OCI-M2 (cell line): ENCODE measurements at regions not wholly inside any gene's neighbourhood (a gene's known extent, or its start where the extent isn't known, plus 50 kb on each side); places are given as distances from the start of the nearest gene placed in this dataset.

Experiments used
- DNase-seq: peaks from one replicate; lab custom pipeline; 2025; ENCODE audit not compliant: unreplicated experiment; lab: John Stamatoyannopoulos, UW

DNA sequence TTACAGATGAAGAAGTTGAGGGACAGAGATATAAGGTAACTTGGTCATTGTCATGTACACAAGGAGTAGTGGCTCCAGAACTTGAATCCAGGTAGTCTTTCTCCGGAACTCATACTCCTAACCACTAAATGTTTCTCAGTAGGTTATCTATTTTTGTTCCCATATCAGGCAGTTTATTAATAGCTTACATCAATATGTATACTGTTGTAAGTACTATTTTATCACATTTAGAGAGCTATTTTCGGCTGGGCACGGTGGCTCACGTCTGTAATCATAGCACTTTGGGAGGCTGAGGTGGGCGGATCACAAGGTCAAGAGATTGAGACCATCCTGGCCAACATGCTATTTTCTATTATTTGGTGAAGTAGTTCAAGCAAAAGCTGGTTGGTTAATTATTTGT lies 415.6 kb upstream of the FBXO33 start:
- no peak for DNase-seq

DNA sequence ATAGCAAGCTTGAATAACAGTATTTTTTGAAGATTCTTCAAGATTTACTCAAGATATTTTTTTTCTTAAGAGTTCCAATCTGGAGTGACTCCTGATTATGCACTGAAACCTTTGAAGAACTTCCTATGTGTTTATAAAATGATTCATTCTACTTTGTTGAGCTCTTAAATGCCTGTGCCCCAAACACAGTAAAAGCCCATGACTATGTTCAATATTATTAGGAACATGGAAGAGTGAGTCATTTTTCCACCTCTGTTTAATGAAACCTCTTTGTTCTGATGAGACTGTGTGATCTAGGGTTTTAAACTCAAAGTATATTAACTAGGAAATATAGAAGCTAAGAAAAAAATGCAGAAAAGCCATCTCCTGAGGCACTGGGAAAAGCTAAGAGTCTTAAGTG lies 415.0 kb upstream of the FBXO33 start:
- no peak for DNase-seq

DNA sequence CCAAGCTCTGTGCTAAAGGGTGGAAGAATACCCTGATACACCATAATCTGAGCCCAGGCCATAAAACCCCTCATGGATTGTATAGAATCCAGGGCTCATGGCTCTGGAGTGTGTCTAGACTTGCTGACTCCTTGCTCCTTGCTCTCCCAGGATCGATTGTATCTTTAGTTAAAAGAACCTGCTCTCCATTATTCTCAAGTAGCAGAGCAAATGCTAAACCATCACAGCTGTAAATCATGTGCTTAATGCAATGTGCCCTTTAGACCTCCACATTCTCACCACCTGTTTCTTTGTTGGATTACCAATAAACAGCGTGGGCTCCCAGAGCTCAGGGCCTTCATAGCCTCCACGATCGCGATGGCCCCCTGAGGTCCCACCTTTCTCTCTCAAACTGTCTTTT lies 411.6 kb upstream of the FBXO33 start:
- DNase-seq: no peak

DNA sequence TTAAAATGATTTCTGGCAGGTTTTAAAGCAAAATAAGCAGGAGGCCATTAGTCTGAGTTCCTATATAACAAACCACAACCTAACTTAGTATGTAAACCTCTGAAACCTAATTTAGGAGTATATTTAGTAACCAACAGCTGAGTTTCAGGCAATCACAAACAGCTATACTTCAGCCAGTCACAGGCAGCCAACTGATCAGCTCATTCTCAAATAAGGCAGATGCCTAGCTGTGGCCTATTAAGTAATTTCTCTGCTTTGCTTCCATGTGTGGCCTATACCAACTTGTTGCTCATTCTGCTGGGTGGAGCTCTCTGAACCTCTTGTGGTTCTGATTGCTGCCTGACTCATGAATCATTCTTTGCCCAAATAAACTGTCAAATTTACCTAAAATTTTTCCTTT lies 408.9 kb upstream of the FBXO33 start:
- no peak for DNase-seq

DNA sequence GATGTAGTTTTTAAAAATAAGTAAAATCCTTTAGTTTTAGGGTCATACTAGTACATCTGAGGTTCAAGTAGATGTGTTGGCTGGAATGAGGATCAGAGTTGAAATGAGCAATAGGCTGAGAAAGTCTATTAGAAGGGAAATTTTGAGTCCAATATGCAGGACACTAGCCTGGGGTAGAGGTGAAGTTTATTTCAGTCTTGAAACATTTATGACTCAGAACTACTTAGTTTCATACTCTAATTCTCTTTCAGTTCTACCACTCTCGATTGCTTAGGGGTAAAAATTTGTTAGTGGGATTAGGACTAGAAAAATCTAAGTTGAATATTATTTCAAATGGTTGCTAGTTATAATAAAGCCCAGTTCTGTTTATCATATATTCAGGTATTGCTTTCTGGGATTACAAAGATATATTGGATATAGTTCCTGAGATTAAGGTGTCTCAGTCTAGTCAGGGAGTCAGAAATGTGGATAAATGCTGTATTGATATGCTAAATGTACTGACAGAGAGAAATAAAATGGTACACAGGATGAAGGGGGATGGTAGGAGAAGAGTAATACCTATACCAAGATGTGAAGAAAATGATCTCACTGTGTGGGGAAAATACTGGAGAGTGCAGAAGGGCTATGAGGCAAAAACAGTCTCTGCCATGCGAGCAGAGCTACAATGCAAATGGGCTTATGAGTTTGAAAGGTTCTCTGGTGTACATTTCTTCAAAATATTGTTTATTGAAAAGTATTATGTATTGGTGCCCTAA lies 395.8 kb upstream of the FBXO33 start:
- no peak for DNase-seq

DNA sequence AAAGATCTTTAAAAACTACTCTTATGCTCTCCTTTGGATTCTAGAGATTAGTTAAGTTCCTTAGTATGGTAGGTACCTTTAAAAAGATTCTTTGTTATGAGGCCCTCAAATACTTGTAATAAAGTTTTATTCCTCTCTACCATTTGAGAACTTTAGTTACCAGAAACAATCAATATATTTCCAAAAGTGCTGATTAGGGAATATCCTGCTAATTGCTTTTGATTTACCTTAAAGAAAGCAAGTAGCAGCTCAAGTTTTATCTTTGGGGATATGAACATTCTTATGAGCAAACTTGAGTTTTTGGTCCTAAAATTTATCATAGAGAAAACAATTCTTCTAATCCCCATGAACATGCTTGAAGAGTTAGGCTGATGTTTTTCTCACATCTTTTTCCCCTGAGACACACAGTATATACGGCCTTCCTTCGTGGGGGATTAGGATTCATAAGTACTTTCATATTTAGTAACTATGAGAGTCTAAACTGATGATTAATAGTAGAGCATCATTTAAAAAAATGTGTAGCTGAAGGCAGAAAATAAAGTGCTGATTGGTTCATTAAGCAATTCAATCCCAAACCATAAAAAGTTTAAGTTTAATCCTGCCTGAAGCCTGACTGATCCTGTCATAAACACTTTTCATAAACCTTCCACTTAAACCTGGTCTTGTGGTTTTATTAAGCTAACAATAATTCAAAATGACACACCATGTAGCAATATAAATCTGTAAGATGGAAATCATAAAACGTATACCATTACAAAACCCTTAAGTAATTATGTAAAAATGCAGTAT lies 380.5 kb upstream of the FBXO33 start:
- DNase-seq: no peak

DNA sequence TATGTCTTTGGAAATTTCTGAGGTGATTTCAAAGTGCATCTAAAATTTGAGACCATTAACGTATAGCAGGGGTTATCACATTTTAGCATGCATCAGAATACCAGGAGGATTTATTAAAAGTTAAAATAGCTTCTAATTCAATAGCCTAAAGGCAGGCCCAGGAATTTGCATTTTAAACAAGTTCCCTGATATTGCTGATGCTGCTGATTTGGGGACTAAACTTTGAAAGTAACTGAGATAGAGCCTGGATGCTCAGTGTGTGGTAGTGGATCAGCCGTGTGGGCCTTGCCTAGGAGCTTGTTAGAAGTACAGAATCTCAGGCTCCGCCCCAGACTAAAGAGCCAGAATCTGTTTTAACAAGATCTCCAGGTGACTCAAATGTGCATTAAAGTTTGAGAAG lies 375.0 kb upstream of the FBXO33 start:
- no peak for DNase-seq

DNA sequence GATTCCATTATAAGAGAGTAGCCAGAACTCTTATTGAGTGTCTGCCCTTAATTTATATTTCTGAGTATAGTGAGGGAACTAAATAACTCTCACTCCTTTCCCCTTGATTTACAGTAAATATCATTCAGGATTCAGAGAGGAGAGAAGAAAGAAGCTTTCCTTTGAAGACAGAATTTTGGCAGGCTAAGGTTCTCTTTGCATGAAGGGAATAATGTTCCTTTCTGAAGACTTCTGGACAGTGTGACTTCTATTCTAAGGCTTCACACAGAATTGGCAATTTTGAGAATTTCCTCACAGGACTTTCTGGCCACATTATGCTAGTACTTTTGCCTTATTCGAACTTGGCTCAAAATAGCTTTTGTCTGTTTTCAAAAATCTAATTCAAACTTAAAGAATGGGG lies 352.2 kb upstream of the FBXO33 start:
- DNase-seq: no peak

DNA sequence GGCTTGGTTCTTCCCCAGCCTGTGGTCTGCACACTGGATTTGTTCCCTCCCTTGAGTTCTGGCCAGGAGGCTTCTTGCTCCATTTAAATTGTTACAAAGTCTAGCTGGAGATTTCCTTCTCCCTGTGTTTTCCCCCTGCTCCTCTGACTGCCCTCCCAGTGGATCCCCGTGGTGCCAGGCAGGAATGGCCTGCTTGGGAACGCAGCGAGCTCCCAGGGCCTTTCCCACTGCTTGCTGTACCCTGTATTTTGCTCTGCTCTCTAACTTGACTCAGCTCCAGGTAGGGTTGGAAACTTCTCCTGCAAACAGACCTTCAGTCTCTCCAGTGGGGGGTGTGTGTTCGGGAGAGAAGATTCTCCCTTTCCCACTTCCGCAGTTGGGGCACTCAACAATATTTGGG lies 349.2 kb upstream of the FBXO33 start:
- DNase-seq: no peak

DNA sequence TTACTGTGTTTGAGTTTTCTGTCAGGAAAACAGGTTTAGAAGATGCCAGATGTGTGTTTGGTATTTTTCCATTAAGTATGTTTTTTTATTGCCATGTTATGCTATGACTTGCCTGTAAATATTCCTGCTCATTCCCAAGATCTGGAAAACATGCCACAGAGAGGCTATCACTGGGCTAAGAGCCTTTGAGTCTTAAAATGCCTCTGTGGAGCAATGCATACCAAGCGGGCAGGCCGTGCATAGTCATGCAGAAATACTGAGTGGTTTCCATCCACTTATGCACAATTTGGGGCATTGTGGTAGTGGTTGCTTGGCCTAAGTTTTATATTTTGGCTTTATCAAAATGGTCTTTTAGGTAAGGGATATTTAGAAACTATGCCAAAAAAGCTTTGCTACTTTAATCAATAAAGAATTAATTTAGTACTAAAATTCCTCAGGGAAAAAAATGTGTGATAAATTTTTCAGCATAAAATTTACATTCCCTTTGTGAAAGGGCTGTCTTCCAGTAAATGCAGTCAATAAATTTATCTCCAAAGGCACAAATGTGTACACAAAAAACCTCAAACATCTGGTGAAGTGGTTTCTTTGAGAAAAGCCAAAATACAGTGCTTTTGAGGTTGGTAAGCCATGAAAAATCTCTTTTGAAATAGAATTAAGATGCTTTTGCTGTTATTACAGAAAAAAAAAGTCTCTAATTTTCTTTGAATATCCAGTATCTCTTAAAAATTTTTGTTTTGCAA lies 341.3 kb upstream of the FBXO33 start:
- no peak for DNase-seq

DNA sequence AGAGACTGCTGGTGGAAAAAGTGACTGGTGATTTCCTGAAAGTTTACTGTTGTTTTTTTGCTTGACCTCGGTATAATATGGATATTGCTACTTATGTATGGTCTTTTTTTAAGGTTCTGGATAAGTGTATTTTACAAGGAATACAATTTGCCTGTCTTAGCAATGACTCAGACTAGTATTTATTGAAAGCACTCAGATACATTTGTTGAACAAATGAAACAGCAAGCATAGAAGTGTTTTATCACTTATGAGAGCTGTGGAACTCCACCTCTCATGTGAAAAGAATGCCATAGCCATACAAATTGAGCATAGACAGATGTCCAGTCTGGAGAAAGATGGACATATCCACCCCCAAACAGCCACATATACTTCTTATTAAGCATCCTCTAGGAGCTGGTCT lies 340.4 kb upstream of the FBXO33 start:
- DNase-seq: no peak

DNA sequence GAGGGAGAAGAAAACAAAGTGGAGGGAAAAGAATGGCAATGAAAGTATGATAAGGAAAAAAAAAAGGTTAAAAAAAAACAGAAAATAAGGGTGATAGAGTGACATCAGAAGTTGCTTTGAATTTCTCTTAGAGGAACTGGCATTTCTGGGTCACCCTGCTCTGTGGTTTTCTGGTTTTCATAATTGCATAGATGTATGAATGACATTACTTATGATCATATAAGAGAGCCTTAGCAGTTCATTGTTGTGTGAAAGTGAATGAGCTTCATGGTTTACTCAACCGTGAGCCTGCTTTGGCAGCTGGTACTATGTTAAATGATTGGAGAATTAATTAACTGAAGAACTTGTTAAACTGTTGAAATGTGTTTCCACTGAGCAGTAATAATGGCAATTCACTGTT lies 336.4 kb upstream of the FBXO33 start:
- DNase-seq: no peak

DNA sequence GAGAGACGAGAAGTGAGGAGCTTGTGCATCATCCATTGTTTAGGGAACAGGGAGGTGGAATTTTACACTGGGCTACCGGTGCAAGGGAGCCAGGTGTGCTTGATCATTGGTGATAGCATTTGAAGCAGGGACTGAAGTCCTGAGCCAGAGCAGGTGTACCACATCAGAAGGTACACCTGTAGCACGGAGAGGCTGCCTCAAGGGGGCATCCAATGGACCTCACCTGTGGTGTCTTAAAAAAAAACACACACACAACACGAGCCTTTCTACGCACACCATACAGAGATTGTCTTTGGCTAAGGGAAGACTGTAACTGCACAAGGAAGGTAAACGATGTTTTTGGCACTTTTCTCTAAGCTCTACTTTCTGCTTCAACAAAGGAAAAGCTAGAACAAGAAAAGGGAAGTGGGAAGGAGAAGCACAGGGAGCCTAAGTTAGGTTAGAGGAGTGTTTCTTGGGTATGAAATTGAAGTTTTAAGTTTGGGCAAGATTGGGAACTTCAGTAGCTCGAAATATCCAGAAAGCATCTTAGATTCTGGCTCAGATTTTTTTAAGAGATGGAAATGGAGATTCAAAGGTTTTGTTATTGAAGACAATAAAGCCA lies 334.3 kb upstream of the FBXO33 start:
- no peak for DNase-seq

DNA sequence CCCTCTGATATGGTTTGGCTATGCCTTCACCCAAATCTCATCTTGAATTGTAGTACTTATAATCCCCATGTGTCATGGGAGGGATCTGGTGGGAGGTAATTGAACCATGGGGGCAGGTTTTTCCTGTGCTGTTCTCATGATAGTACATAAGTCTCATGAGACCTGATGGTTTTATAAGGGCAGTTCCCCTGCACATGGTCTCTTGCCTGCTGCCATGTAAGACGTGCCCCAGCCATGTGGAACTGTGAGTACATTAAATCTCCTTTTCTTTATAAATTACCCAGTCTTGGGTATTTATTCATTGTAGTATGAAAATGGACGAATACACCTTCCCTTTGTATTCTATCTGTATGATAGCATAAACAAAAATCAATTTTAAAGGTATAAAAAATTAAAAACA lies 333.4 kb upstream of the FBXO33 start:
- no peak for DNase-seq

DNA sequence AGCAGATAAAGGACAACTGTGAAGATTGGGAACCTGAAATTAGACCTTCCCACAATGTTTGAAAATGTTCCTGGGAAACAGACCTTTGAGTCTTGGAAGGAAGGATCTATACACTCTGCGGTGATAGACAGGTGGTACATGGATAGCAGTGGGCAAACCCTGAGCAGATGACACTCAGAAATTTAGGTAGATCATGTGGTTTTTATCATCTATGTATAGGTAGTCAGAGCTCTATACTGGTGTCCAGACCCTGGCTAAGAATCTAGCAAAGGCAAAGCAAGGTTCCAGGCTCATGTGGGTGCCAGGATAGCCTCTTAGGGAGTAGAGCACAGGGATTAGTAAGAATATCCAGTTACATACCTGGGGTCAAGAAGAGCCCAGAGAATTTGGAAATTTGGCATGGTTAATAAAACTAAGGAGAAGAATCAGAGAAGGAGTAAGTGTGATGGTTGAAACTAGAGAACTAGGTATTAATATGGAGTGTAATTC lies 331.2 kb upstream of the FBXO33 start:
- DNase-seq: no peak

DNA sequence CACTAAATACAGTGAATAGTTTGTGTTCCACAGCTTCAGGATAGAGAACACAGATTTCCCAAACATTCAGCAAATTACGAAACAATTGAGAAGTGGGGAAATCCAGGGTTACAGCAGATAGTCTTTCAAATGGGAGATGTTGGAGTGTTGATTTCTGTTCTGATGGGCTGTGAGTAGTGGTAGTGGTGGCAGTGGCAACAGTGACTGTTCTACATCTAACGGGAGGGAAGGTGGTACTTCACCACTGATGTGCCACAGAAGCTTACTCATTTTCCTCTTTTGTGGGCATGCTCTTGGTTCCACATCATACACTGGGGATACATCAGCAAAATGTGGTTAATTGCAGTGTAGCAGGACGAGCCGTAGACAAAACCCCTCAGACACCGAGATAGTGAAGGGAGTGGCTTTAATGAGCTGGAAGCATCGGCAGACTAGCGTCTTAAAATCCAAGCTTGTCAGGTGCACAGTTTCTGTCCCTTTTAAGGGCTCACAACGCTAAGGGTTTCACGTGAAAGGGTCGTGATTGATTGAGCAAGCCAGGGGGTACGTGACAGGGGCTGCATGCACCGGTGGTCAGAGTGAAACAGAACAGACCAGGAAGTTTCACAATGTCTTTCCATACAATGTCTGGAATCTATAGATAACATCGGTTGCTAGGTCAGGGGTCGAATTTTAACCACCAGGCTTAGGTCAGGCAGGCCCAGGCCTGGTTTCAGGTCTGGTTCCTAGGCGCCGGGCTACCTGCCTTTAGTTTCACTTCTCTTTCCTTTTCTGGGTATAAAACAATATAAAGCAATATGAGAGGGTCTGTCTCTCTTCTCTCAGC lies 330.6 kb upstream of the FBXO33 start:
- DNase-seq: no peak

DNA sequence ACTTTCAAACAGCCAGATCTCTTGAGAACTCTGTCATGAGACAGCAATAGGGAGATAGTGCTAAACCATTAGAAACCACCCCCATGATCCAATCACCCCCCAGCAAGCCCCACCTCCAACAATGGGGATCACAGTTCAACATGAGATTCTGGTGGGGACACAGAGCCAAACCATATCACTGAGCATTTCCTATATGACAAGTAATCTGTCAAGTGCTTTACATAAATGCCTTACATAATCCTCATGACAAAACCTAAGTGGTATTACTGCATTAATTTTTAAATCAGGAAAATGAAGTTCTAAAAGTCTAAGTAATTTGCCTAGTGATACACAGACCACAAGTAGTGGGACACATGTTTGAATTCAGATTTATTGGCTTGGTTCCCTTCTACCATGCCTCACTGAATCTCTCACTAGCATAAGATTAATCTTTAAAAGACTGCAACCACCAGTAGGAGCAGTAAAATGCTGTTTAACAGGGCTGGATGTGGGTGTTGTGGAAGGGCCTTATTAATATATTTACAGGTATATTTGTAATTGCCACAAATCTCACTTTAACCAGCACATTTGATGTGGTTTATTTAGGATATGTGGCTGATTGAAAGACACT lies 323.1 kb upstream of the FBXO33 start:
- DNase-seq: no peak

DNA sequence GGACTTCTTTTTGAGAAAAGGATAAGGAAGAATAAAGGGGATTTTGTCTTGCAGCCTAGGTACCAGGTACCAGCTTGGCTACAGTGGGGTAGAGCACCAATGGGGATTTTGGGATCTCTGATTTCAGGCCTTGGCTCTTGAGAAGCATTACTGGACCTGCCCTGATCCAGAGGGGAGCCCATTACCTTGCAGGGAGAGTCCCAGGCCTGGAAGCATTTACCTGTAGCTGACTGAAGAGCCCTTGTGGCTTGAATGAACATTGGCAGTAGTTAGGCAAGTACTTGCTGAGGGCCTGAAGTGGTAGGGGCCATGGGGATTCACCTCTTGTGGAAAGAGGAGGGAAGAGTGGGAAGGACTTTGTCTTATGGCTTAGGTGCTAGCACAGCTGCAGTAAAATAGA lies 308.2 kb upstream of the FBXO33 start:
- DNase-seq: no peak

DNA sequence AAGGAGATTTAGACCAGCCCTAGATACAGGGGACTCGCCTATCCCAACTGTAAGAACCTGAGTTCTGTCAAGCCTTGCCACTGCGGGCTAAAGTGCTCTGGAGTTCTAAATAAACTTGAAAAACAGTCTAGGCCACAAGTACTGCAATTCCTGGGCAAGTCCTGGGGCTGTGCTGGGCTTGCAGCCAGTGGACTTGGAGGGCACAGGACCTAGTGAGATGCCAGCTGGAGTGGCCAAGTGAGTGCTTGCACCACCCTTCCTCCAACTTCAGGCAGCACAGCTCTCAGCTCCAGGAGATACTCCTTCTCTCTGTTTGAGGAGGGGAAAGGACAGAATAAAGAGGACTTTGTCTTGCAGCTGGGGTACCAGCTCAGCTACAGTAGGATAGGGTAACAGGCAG lies 307.6 kb upstream of the FBXO33 start:
- no peak for DNase-seq

DNA sequence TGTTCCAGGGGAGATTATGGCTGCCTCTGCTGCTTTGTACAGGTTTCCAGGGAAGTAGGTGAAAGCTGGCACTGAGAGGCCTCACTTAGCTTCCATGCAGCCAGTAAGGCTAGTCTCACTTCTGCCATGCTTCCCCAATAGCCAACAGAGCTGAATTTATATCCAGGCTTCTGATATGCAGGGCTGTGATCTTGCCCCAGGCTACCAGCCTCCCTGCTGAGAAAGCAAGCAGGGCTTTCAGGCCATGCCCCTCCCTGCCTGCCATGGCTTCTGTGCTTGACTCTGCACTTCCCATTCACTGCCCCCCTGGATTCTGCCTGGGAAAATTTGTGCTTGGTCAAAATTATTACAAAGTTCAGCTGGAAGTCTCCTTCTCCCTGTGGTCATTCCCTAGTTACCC lies 302.1 kb upstream of the FBXO33 start:
- DNase-seq: no peak
